ENCODE measurements at regions not wholly inside any gene's neighbourhood (a gene's known extent, or its start where the extent isn't known, plus 50 kb on each side); places are given as distances from the start of the nearest gene placed in this dataset.

DNA sequence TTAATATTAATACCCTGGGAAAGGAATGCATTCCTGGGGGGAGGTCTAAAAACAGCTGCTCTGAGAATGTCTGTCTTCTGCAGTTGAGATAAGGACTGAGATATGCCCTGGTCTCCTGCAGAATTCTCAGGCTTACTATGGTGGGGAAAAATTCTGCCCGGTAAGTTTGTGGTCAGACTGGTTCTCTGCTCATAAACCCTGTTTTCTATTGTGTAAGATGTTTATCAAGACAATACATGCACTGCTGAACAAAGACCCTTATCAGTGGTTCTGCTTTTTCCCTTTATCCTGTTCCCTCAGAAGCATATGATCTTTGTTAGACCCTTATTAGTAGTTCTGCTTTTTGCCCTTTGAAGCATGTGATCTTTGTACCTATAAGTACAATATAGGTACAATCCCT is 494.6 kb downstream of the CNTN6 start:
- no peak for ATAC-seq
- H3K27me3 Mint-ChIP-seq = no peaks in the 10 kb centered on the region
- H3K4me1 Mint-ChIP-seq = no peaks in the 10 kb centered on the region

DNA sequence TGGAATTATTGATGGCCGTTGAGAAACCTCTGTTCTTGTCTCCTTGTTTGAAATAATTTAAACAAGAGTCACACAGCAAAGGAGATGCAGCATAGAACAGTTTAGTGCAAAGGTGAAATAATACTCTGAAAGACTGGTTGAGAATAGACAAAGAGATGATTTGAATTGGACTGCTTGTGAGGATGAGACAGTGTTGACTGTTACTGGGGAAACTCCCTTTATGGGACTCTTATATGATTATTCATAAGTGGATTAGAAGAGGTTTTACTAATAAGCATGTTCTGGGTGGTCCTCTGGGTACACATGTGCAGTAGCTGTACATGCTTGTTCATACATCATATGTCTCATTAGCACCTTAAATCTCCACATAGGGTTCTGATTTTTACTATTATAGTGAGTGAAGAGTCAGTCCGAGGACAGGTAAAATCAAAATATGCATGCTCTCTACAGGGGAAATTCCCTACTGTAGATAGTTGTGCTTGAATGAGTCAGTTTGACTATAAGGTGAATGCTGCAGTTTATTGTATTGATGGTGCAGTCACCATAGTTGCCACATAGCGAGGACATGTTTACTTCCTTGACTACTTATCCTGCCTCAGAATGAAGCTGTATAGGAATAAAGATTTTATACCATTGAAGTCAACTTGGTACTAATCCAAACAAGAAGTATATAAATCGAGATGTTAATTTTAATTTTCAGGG is 498.7 kb downstream of the CNTN6 start:
- DNase-seq (no peak), ATAC-seq (no peak)
- Mint-ChIP-seq H3K27ac (no peak overlapping the region), H3K36me3 (ENCODE audit: low read depth) (no peaks in the 10 kb centered on the region), H3K4me3 (no peak overlapping the region), H3K9me3 (peaks cover 40% of the 10 kb centered on the region), H3K27me3 (no peaks in the 10 kb centered on the region), H3K4me1 (no peaks in the 10 kb centered on the region)

More for the DNA sequence above, 494.6 kb downstream of the CNTN6 start:
- Mint-ChIP-seq H3K27ac (no peak overlapping the region), H3K4me3 (no peak overlapping the region), H3K9me3 (peaks cover 42% of the 10 kb centered on the region), H3K36me3 (ENCODE audit: low read depth) (no peaks in the 10 kb centered on the region)
- DNase-seq = no peak

DNA sequence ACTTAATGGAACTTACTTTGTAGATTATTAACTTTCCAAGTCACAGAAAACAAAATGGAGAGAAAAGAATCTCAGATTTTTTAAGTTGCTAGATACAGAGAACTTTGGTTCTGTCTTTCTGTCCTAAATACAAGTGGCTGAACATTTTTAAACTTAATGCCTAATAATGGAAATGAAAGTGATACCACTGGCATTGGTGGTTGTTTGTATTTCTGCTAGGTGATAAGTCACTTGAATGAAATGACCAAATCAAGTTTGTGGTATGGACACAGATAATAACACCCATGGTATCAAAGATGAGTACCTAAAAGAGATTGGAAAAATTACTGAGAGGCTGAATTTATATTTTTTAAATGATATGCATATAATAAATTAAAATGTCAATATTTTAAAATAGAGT is 502.1 kb downstream of the CNTN6 start:
- H3K36me3 Mint-ChIP-seq (ENCODE audit: low read depth) = no peaks in the 10 kb centered on the region
- no peak overlapping the region for H3K4me3 Mint-ChIP-seq
- no peak overlapping the region for H3K27ac Mint-ChIP-seq
- no peak for DNase-seq
- no peaks in the 10 kb centered on the region for H3K27me3 Mint-ChIP-seq
- peaks cover 26% of the 10 kb centered on the region for H3K9me3 Mint-ChIP-seq
- ATAC-seq = no peak
- no peaks in the 10 kb centered on the region for H3K4me1 Mint-ChIP-seq

DNA sequence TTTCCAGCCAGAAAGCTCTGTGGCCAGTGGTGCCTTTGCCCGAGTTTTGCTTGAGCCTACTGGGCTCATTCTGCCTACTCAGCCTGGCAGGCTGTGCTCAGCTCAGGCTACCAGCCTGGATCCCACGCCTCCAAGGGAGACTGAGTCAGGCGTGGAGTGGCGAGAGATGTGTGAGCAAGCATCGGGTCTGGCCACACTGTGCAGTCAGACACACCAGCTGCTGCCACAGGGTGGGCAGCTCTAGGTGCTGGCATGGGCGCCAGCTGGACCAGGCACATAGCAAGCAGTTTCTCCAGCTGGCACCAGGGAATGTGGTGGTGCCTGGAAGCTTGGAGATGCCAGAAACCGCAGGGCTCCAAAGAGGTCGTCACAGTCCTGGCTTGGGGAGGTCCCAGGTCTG is 498.5 kb upstream of the CNTN4 start:
- no peaks in the 10 kb centered on the region for H3K36me3 Mint-ChIP-seq (ENCODE audit: low read depth)
- H3K9me3 Mint-ChIP-seq = peaks cover 8% of the 10 kb centered on the region
- no peak overlapping the region for H3K4me3 Mint-ChIP-seq
- no peaks in the 10 kb centered on the region for H3K27me3 Mint-ChIP-seq
- H3K4me1 Mint-ChIP-seq = no peaks in the 10 kb centered on the region
- H3K27ac Mint-ChIP-seq = no peak overlapping the region
- no peak for ATAC-seq
- DNase-seq = no peak

DNA sequence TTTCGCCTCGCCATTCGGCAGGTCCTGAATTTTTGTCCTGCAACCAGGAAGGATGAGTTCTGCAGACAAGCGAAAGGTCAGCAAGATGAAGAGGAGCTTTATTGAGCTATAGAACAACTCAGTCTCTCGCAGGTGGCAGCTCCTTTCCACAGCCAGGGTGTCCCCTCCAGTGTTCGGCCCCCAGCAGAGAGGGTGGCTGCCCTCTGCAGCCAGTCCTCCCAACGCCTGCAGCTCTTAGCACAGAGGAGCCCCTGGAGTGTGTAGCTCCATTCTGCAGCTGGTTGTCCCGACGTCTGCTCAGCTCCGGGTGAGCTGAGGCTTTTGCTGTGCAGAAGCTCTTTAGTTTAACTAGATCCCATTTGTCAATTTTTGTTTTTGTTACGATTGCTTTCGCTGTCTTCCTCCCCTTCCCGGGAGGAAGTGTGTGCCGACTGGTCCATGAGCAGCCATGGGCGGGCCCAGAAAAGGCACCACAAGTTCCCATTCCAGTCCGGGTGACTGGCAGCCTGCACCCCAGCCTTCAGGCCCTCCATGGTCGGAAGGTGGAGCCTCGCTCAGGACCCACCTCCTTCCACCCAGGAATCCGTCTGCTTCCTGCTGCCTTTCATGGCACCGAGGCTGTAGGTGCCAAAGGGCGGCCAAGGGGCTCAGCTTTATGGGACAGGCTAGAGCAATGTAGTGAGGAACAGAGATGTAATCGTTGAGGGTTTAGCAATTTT is 497.8 kb upstream of the CNTN4 start:
- Mint-ChIP-seq H3K27ac (no peak overlapping the region), H3K9me3 (peaks cover 5% of the 10 kb centered on the region), H3K27me3 (no peaks in the 10 kb centered on the region), H3K4me3 (no peak overlapping the region), H3K4me1 (no peaks in the 10 kb centered on the region), H3K36me3 (ENCODE audit: low read depth) (no peaks in the 10 kb centered on the region)
- ATAC-seq = no peak
- no peak for DNase-seq

DNA sequence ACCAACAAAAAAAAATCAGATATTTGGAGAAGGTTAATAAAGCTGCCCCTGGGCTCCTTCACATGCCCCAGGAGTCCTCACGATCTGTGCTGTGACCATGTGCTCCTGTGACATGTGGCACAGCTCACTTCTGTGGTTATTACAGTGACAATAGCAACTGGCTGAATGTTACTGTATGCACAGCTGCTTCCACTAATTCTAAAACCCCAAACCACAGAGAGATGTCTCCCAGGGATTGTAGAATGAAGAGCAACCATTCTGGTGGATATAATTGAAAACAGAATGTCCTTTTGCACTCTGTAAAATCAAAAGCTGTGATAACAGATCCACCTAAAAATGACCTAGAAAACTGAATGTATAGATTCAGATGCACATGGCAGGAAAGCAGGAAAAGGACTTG is 489.2 kb upstream of the CNTN4 start:
- Mint-ChIP-seq H3K4me3 (no peak overlapping the region), H3K36me3 (ENCODE audit: low read depth) (no peaks in the 10 kb centered on the region), H3K9me3 (peaks cover 26% of the 10 kb centered on the region), H3K27me3 (no peaks in the 10 kb centered on the region), H3K27ac (no peak overlapping the region), H3K4me1 (no peaks in the 10 kb centered on the region)
- DNase-seq (no peak), ATAC-seq (no peak)

DNA sequence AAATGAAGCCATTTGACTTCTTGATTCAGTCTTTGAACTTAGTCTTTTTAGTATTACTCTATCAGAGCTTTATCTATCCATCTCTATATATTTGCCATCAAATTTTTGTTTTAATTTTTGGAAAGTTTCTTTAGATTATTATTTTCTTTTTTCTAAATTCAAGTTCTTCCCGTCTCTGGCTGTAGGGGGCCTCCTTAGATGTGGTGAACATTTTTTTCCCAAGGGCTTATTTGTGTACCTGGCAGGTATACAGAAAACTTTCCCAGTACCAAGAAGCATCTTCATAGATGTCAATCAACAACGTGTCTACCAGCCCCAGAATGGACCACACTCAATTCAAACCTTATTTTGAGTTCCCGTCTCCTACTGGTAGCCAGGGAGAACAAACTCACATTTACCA is 486.8 kb upstream of the CNTN4 start:
- Mint-ChIP-seq H3K27me3 (no peaks in the 10 kb centered on the region), H3K4me3 (no peak overlapping the region), H3K36me3 (ENCODE audit: low read depth) (no peaks in the 10 kb centered on the region), H3K4me1 (no peaks in the 10 kb centered on the region), H3K9me3 (peaks cover 23% of the 10 kb centered on the region), H3K27ac (no peak overlapping the region)
- ATAC-seq = no peak
- DNase-seq = no peak

DNA sequence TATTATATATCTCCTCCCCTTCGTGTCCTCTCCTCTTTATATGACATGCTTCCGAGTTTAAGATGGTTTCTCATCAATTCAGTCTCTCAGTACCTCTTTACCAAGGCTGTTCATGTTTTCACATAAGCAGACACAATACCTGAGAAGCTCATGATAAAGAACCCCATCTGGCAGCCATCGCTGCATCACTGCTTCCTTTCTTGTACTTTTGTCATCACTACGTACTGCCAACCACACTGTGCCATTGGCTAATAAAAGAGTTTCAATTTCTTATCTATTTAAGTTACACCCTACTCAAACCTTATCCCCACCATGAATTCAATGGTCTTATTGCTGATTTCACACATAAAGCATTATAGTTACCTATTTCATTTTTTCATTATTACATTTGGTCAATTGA is 484.7 kb upstream of the CNTN4 start:
- ATAC-seq (no peak), DNase-seq (no peak)
- Mint-ChIP-seq H3K4me1 (no peaks in the 10 kb centered on the region), H3K36me3 (ENCODE audit: low read depth) (no peaks in the 10 kb centered on the region), H3K27me3 (no peaks in the 10 kb centered on the region), H3K9me3 (peaks cover 23% of the 10 kb centered on the region), H3K4me3 (no peak overlapping the region), H3K27ac (no peak overlapping the region)

DNA sequence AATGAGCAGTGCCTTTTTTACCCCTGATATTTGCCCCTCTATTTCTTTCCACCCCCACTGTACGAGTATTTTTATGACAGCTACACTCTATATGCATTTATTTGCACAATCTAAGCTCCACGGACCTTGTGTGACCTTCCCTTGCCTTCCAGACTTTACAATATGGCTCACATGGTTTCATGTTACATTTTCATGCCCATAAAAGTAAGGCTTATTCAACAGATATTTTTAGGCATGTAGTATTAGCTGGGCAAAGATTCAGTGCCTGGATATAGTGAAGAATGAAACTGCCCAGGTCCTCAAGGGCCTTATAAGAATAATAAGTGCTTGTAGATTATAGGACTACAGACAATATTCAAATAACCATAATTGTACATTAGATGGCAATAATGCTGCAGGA is 481.9 kb upstream of the CNTN4 start:
- Mint-ChIP-seq H3K4me1 (no peaks in the 10 kb centered on the region), H3K27me3 (no peaks in the 10 kb centered on the region), H3K27ac (no peak overlapping the region), H3K36me3 (ENCODE audit: low read depth) (no peaks in the 10 kb centered on the region), H3K4me3 (no peak overlapping the region), H3K9me3 (peaks cover 23% of the 10 kb centered on the region)
- no peak for ATAC-seq
- DNase-seq = no peak

DNA sequence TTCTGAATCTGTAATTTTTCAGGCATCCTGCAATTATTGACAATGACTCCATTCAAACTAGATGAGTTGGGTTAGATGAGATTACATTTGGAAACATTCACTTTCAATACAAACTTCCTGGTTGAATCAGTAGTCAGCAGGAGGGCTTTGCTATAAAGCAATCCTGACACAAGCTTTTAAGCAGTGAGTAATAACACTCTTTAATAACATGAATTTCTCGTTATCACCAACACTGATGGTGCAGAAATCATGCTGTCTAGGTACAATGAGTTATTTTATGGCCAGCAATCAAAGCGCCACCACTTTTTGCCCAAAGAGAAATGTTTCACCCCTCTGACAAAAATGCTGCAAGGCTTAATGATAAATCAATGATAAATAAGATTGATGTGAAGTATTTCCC is 474.8 kb upstream of the CNTN4 start:
- Mint-ChIP-seq H3K4me1 (no peaks in the 10 kb centered on the region), H3K27ac (no peak overlapping the region), H3K36me3 (ENCODE audit: low read depth) (no peaks in the 10 kb centered on the region), H3K9me3 (peaks cover 8% of the 10 kb centered on the region), H3K4me3 (no peak overlapping the region), H3K27me3 (no peaks in the 10 kb centered on the region)
- ATAC-seq (no peak), DNase-seq (no peak)

DNA sequence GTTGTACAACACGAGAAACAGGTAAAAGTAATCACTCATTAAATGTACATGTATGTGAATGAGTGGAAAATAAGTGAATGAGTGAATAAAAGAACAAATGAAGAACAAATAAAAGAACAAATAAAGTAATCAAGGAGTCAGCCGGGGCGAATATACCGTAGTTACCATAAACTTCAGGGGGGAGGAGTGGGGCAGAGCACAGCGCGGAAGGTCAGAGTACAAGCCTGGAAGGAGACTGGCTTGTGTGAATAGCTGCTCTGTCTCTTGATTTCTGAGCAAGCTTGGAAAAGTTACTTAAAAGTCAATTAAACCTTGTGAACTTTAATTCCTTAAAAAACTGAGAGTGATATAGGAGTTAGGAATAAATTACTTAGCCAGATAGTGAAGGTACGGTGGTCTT is 466.5 kb upstream of the CNTN4 start:
- Mint-ChIP-seq H3K27me3 (no peaks in the 10 kb centered on the region), H3K4me1 (no peaks in the 10 kb centered on the region), H3K27ac (no peak overlapping the region), H3K4me3 (no peak overlapping the region), H3K9me3 (peaks cover 24% of the 10 kb centered on the region), H3K36me3 (ENCODE audit: low read depth) (no peaks in the 10 kb centered on the region)
- no peak for ATAC-seq
- no peak for DNase-seq

DNA sequence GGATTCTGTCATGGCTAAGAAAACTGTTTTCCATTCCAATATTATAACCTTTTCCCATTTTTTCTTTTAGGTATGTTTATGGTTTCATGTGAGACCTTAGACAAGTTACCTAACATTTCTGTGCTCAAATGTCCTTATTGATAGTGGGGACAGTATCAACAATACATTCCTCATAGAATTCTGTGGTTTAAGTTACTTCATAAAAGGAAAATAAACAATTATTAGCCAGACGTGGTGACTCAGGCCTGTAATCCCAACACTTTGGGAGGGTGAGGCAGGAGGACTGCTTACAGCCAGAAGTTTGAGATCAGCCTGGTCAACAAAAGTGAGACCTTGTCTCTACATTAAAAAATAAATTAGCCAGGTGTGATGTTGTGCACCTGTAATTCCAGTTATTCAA is 436.8 kb upstream of the CNTN4 start:
- Mint-ChIP-seq H3K27me3 (no peaks in the 10 kb centered on the region), H3K27ac (no peak overlapping the region), H3K4me3 (no peak overlapping the region), H3K9me3 (peaks cover 7% of the 10 kb centered on the region), H3K4me1 (no peaks in the 10 kb centered on the region), H3K36me3 (ENCODE audit: low read depth) (no peaks in the 10 kb centered on the region)
- ATAC-seq = no peak
- DNase-seq = no peak

DNA sequence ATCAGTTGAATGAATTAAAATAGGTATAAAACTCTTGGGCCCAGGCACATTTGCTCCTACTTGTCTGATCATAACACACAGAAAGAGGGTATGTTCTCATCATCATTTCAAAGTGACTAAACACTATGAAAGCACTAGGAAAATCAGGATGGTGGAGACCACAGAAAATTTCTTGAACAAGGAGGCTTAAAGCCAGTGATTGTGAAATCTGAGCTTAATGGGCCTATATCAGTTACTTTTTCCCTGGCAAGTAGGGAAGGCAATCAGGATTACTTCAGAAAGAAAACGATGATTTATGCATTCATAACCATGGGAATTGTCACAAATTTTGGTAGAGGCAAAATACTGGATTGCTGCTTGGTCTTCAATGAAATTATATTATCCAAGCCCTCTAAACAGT is 434.4 kb upstream of the CNTN4 start:
- H3K27me3 Mint-ChIP-seq = no peaks in the 10 kb centered on the region
- DNase-seq (no peak), ATAC-seq (no peak)
- H3K4me3 Mint-ChIP-seq = no peak overlapping the region
- H3K9me3 Mint-ChIP-seq = peaks cover 9% of the 10 kb centered on the region
- no peak overlapping the region for H3K27ac Mint-ChIP-seq
- no peaks in the 10 kb centered on the region for H3K36me3 Mint-ChIP-seq (ENCODE audit: low read depth)
- no peaks in the 10 kb centered on the region for H3K4me1 Mint-ChIP-seq

DNA sequence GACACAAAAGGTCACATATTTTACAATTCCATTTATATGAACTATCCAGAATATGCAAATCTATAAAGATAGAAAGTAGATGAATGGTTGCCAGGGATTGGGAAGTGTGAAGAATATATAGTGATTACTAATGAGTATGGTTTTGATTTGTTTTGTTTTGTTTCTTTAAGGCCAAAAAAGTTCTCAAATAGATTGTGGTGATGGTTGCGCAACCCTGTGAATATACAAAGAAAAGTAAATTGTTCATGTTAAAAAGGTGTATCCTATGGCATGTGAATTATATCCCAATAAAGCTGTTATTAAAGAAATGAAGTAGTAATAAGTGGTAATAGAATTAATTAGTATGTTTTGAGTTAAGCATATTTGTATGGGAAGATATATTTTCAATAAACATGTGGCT is 431.8 kb upstream of the CNTN4 start:
- H3K9me3 Mint-ChIP-seq = peaks cover 16% of the 10 kb centered on the region
- H3K27ac Mint-ChIP-seq = no peak overlapping the region
- ATAC-seq (no peak), DNase-seq (no peak)
- H3K27me3 Mint-ChIP-seq = no peaks in the 10 kb centered on the region
- no peaks in the 10 kb centered on the region for H3K36me3 Mint-ChIP-seq (ENCODE audit: low read depth)
- no peaks in the 10 kb centered on the region for H3K4me1 Mint-ChIP-seq
- no peak overlapping the region for H3K4me3 Mint-ChIP-seq

DNA sequence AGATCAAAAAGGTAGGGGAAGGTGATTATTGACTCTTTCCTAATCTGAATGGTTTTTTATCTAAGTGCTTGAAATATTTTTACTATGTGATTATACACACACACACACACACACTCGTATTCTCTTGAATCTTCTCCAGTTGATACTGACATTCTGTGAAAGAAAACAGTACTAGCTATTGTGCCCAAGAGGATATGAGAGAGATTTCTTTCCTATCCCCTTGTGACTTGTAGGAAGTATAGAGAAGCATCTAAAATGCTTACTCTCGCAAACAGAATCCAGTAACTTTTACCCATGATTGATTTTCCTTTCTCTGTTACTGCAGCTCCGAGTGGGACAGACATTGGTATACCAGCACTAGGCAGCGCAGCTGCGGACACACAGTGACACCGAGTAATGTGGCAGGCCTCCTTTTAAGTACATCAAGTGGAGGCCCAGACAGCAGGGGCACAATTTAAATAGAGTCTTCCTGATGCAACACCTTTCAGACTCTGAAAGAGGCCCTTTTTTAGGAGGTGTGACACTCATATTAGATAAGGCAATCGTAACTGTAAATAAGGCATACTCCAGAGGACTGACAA is 421.0 kb upstream of the CNTN4 start:
- H3K9me3 Mint-ChIP-seq = peaks cover 8% of the 10 kb centered on the region

More for the DNA sequence above, 421.0 kb upstream of the CNTN4 start:
- Mint-ChIP-seq H3K27ac (no peak overlapping the region), H3K27me3 (no peaks in the 10 kb centered on the region), H3K4me1 (no peaks in the 10 kb centered on the region), H3K36me3 (ENCODE audit: low read depth) (no peaks in the 10 kb centered on the region), H3K4me3 (no peak overlapping the region)
- ATAC-seq = no peak
- no peak for DNase-seq

Data from activated naive CD8-positive, alpha-beta T cell treated with anti-CD3 and anti-CD28 coated beads, Interleukin-2, amount 50 U/mL, for 24 hours (primary cell).